Erythroblast (primary cell): ENCODE measurements at regions not wholly inside any gene's neighbourhood (a gene's known extent, or its start where the extent isn't known, plus 50 kb on each side); places are given as distances from the start of the nearest gene placed in this dataset.

Experiments
- GATA1 ChIP-seq: IDR thresholded peaks from 2 replicates; pipeline ENCODE4 v1.6.1; 2011; ENCODE audit warnings: low read depth, mild to moderate bottlenecking, control low read depth, low read length, moderate library complexity
- POLR2A ChIP-seq: IDR thresholded peaks from 2 replicates; pipeline ENCODE4 v1.6.1; 2011; ENCODE audit warnings: mild to moderate bottlenecking, low read length

DNA sequence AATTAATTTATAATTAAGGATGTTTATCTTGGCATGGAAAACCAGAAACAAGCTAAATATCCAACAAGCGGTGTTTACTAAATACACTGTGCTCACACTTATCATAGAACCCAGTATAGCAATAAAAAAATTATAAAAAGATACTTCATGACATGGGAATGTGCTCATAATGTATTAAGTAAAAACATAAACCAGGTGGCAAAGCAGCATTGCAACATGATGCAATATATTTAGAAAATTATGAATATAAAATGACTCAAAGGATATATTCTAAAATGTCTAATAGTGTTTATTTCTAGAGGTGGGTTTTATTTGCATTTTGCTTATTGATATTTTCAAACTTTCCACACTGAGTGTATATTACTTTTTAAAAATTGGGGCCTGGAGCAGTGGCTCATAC is 84.4 kb upstream of the ATL2 start:
- TF ChIP-seq POLR2A (no peak), GATA1 (no peak)
